Rectal smooth muscle tissue (tissue), 1 donor: ENCODE measurements at regions not wholly inside any gene's neighbourhood (a gene's known extent, or its start where the extent isn't known, plus 50 kb on each side); places are given as distances from the start of the nearest gene placed in this dataset.
"Not testable (repeated sequence)": the region's sequence is repeated elsewhere in the genome, so short reads cannot be mapped to it uniquely, and the experiment has no call there.

Experiments
- H3K27ac ChIP-seq: one replicate; pipeline ENCODE4 v1.7.0; 2013; ENCODE audit warnings: low read depth, low read length, inconsistent platforms
- H3K27me3 ChIP-seq: one replicate; pipeline ENCODE4 v1.7.0; 2013; ENCODE audit warnings: low read length; ENCODE audit not compliant: control insufficient read depth, insufficient read depth
- H3K36me3 ChIP-seq: one replicate; pipeline ENCODE4 v1.7.0; 2013; ENCODE audit warnings: low read length; ENCODE audit not compliant: control insufficient read depth, insufficient read depth
- H3K4me1 ChIP-seq: one replicate; pipeline ENCODE4 v1.7.0; 2013; ENCODE audit warnings: low read length; ENCODE audit not compliant: control insufficient read depth, insufficient read depth
- H3K4me3 ChIP-seq: one replicate; pipeline ENCODE4 v1.7.0; 2013; ENCODE audit warnings: low read length
- H3K9ac ChIP-seq: one replicate; pipeline ENCODE4 v1.7.0; 2013; ENCODE audit warnings: low read length

DNA sequence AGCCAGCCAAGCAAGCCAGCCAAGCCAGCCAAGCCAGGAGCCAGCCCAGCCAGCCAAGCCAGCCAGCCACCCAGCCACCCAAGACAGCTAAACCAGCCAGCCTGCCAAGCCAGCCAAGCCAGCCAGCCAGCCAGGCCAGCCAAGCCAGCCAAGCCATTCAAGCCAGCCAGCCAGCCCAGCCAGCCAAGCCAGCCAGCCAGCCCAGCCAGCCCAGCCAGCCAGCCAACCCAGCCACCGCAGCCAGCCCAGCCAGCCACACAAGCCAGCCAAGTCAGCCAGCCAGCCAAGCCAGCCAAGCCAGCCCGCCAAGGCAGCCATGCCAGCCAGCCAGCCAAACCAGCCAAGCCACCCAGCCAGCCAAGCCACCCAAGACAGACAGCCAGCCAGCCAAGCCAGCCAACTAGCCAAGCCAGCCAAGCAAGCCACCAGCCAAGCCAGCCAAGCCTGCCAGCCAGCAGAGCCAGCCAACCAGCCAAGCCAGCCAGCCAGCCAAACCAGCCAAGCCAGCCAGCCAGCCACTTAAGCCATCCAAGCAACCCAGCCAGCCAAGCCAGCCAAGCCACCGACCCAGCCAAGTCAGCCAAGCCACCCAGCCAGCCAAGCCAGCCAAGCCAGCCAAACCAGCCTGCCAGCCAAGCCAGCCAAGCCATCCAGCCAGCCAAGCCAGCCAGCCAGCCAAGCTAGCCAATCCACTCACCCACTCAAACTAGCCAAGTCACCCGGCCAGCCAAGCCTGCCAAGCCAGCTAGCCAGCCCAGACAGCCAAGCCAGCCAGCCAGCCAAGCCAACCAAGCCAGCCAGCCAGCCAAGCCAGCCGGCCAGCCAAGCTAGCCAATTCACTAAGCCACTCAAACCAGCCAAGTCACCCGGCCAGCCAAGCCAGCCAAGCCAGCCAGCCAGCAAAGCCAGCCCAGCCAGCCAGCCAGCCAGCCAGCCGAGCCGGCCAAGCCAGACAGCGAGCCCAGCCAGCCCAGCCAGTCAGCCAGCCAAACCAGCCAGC is 328.8 kb upstream of the PLGLB2 start:
- H3K27ac ChIP-seq, H3K4me1 ChIP-seq, H3K36me3 ChIP-seq, H3K9ac ChIP-seq, H3K4me3 ChIP-seq, H3K27me3 ChIP-seq: not testable (repeated sequence)

DNA sequence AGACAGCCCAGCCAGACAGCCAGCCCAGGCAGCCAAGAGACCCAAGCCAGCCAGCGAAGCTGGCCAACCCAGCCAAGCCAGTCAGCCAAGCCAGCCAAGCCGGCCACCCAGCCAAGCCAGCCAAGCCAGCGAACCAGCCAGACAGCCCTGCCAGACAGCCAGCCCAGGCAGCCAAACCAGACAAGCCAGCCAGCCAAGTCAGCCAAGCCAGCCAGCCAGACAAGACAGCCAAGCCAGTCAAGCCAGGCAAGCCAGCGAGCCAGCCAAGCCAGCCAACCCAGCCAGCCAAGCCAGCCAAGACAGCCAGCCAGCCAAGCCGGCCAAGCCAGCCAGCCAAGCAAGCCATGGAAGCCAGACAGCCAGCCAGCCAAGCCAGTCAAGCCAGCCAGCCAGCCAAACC is 327.9 kb upstream of the PLGLB2 start:
- not testable (repeated sequence) for H3K9ac ChIP-seq, H3K4me1 ChIP-seq, H3K4me3 ChIP-seq

GRCh38 chr2:87420954-87421353 is 326.9 kb upstream of the PLGLB2 start:
- H3K4me1 ChIP-seq, H3K4me3 ChIP-seq, H3K27ac ChIP-seq, H3K27me3 ChIP-seq, H3K9ac ChIP-seq, H3K36me3 ChIP-seq: not testable (repeated sequence)

More for the DNA sequence above, 327.9 kb upstream of the PLGLB2 start:
- not testable (repeated sequence) for H3K27me3 ChIP-seq, H3K27ac ChIP-seq, H3K36me3 ChIP-seq

DNA sequence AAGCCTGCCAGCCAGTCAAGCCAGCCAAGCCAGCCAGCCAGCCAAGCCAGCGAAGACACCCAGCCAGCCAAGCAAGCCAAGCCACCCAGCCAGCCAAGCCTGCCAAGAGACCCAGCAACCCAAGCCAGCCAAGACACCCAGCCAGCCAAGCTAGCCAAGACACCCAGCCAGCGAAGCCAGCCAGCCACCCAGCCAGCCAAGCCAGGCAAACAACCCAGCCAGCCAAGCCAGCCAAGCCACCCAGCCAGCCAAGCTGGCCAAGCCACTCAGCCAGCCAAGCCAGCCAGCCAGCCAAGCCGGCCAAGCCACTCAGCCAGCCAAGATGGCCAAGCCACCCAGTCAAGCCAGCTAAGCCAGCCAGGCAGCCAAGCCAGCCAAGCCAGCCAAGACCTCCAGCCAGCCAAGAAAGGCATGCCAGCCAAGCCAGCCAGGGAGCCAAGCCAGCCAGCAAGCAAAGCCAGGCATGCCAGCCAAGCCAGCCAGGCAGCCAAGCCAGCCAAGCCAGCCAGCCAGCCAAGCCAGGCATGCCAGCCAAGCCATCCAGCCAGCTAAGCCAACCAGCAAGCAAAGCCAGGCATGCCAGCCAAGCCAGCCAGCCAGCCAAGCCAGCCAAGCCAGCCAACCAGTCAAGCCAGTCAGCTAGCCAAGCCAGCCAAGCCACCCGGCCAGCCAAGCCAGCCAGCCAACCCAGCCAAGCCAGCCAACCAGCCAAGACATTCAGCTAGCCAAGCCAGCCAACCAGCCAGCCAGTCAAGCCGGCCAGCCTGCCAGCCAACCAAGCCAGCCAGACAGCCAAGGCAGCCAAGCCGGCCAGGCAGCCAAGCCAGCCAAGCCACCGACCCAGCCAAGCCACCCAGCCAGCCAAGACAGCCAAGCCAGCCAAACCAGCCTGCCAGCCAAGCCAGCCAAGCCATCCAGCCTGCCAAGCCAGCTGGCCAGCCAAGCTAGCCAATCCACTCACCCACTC is 323.8 kb upstream of the PLGLB2 start:
- H3K4me3 ChIP-seq, H3K27me3 ChIP-seq, H3K27ac ChIP-seq, H3K4me1 ChIP-seq, H3K9ac ChIP-seq, H3K36me3 ChIP-seq: not testable (repeated sequence)

- not testable (repeated sequence) for H3K36me3 ChIP-seq, H3K4me3 ChIP-seq, H3K9ac ChIP-seq, H3K4me1 ChIP-seq, H3K27me3 ChIP-seq, H3K27ac ChIP-seq
Measured at GRCh38 chr2:87424763-87425154, 323.1 kb upstream of the PLGLB2 start.

GRCh38 chr2:87425191-87425590 is 322.7 kb upstream of the PLGLB2 start:
- H3K36me3 ChIP-seq, H3K27ac ChIP-seq, H3K9ac ChIP-seq, H3K27me3 ChIP-seq, H3K4me1 ChIP-seq, H3K4me3 ChIP-seq: not testable (repeated sequence)

DNA sequence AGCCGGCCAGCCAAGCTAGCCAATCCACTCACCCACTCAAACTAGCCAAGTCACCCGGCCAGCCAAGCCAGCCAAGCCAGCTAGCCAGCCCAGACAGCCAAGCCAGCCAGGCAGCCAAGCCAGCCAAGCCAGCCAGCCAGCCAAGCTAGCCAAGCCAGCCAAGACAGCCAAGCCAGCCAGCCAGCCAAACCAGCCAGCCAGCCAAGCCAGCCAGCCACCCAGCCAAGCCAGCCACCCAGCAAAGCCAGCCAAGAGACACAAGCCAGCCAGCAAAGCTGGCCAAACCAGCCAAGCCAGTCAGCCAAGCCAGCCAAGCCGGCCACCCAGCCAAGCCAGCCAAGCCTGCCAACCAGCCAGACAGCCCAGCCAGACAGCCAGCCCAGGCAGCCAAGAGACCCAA is 322.2 kb upstream of the PLGLB2 start:
- H3K27ac ChIP-seq, H3K36me3 ChIP-seq, H3K4me1 ChIP-seq, H3K27me3 ChIP-seq, H3K4me3 ChIP-seq, H3K9ac ChIP-seq: not testable (repeated sequence)

GRCh38 chr2:87428452-87429130 is 319.3 kb upstream of the PLGLB2 start:
- not testable (repeated sequence) for H3K36me3 ChIP-seq, H3K27me3 ChIP-seq, H3K4me1 ChIP-seq, H3K27ac ChIP-seq, H3K4me3 ChIP-seq, H3K9ac ChIP-seq

DNA sequence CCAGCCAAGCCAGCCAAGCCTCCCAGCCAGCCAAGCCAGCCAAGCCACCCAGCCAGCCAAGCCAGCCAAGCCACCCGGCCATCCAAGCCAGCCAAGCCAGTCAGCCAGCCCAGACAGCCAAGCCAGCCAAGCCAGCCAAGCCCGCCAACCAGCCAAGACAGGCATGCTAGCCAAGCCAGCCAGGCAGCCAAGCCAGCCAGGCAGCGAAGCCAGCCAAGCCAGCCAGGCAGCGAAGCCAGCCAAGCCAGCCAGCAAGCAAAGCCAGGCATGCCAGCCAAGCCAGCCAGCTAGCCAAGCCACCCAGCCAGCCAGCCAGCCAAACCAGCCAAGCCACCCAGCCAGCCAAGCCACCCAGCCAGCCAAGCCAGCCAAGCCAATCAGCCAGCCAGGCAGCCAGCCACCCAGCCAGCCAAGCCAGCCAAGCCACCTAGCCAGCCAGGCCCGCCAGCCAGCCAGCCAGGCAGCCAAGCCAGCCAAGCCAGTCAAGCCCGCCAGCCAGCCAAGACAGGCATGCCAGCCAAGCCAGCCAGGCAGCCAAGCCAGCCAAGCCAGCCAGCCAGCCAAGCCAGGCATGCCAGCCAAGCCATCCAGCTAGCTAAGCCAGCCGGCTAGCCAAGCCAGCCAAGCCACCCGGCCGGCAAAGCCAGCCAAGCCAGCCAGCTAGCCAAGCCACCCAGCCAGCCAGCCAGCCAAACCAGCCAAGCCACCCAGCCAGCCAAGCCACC is 318.5 kb upstream of the PLGLB2 start:
- not testable (repeated sequence) for H3K4me1 ChIP-seq, H3K36me3 ChIP-seq, H3K27me3 ChIP-seq, H3K9ac ChIP-seq, H3K4me3 ChIP-seq, H3K27ac ChIP-seq

DNA sequence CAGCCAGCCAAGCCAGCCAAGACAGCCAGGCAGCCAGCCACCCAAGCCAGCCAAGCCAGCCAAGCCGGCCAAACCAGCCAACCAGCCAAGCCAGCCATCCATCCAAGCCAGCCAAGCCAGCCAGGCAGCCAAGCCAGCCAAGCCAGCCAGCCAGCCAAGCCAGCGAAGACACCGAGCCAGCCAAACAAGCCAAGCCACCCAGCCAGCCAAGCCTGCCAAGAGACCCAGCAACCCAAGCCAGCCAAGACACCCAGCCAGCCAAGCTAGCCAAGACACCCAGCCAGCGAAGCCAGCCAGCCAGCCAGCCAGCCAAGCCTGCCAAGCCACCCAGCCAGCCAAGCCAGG is 318.0 kb upstream of the PLGLB2 start:
- not testable (repeated sequence) for H3K4me3 ChIP-seq, H3K36me3 ChIP-seq, H3K27me3 ChIP-seq, H3K9ac ChIP-seq, H3K27ac ChIP-seq, H3K4me1 ChIP-seq

DNA sequence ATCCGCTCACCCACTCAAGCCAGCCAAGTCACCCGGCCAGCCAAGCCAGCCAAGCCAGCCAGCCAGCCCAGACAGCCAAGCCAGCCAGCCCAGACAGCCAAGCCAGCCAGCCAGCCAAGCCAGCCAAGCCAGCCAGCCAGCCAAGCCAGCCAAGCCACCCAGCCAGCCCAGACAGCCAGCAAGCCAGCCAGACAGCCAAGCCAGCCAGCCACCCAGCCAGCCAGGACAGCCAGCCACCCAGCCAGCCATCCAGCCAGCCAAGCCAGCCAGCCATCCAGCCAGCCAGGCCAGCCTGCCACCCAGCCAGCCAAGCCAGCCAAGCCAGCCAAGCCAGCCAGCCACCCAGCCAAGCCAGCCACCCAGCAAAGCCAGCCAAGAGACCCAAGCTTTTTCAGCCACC is 316.8 kb upstream of the PLGLB2 start:
- not testable (repeated sequence) for H3K36me3 ChIP-seq, H3K9ac ChIP-seq, H3K4me1 ChIP-seq, H3K27me3 ChIP-seq, H3K27ac ChIP-seq, H3K4me3 ChIP-seq
